ENCODE measurements at regions not wholly inside any gene's neighbourhood (a gene's known extent, or its start where the extent isn't known, plus 50 kb on each side); places are given as distances from the start of the nearest gene placed in this dataset.

GRCh38 chr6:23087471-23087870, 518.1 kb downstream of the HDGFL1 start:
- TF ChIP-seq EZH2phosphoT487 (IDR thresholded peaks at IDR 0.05; ENCODE audit: low read depth, severe bottlenecking, unreplicated experiment), result no peak
- TF ChIP-seq, protein P1, sequence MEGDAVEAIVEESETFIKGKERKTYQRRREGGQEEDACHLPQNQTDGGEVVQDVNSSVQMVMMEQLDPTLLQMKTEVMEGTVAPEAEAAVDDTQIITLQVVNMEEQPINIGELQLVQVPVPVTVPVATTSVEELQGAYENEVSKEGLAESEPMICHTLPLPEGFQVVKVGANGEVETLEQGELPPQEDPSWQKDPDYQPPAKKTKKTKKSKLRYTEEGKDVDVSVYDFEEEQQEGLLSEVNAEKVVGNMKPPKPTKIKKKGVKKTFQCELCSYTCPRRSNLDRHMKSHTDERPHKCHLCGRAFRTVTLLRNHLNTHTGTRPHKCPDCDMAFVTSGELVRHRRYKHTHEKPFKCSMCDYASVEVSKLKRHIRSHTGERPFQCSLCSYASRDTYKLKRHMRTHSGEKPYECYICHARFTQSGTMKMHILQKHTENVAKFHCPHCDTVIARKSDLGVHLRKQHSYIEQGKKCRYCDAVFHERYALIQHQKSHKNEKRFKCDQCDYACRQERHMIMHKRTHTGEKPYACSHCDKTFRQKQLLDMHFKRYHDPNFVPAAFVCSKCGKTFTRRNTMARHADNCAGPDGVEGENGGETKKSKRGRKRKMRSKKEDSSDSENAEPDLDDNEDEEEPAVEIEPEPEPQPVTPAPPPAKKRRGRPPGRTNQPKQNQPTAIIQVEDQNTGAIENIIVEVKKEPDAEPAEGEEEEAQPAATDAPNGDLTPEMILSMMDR (IDR thresholded peaks at IDR 0.05; ENCODE audit: poor library complexity), result no peak
- no peak for TF ChIP-seq EZH2 (IDR thresholded peaks at IDR 0.05; ENCODE audit: borderline replicate concordance)
- Histone ChIP-seq H3K4me1 (ENCODE audit: insufficient read depth) (no peaks in the 10 kb centered on the region), H3K27ac (no peak overlapping the region), H2AFZ (no peak overlapping the region), H4K20me1 (ENCODE audit: insufficient read depth, poor library complexity, severe bottlenecking) (no peaks in the 10 kb centered on the region), H3K9me2 (replicated peaks; ENCODE audit: insufficient read depth) (no peaks in the 10 kb centered on the region), H3K9me3 (ENCODE audit: low read depth) (no peaks in the 10 kb centered on the region), H3K4me2 (no peak overlapping the region), H3K27me3 (no peaks in the 10 kb centered on the region), H3K79me2 (no peaks in the 10 kb centered on the region), H3K36me3 (replicated peaks; ENCODE audit: insufficient read depth, low read depth) (no peaks in the 10 kb centered on the region), H3K4me3 (no peak overlapping the region)
- no peak for DNase-seq (ENCODE audit: low spot score)

DNA sequence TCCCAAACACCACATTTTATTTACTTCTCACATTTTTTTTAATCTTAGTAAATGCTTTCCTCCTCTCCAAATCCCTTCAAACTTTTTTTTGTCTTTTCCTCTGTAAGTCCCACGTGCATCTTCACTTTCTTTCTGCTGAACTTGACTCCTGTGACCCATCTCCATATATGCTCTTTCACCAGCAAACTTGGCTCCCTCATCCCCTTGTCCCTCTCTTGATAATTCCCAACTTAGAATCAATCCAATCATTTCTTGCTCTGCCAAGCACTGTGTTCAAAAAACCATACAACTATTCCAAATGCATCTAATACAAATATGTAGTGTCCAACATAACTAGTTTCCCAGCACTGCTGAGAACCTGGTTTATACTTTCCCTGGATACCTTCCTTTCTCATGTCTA, 519.4 kb downstream of the HDGFL1 start:
- no peak for DNase-seq (ENCODE audit: low spot score)
- no peak overlapping the region for H3K4me2 ChIP-seq
- WGBS (ENCODE audit: low lambda C conversion rate, missing lambda C conversion rate), result 69% methylated on average over 1 of the region's 1 CpG
- no peak overlapping the region for H3K4me3 ChIP-seq
- no peaks in the 10 kb centered on the region for H3K36me3 ChIP-seq (replicated peaks; ENCODE audit: insufficient read depth, low read depth)
- H3K27ac ChIP-seq, result no peak overlapping the region
- H3K27me3 ChIP-seq, result no peaks in the 10 kb centered on the region
- H3K79me2 ChIP-seq, result no peaks in the 10 kb centered on the region
- no peaks in the 10 kb centered on the region for H4K20me1 ChIP-seq (ENCODE audit: insufficient read depth, poor library complexity, severe bottlenecking)
- no peak overlapping the region for H2AFZ ChIP-seq
- H3K9me3 ChIP-seq (ENCODE audit: low read depth), result no peaks in the 10 kb centered on the region
- TF ChIP-seq EZH2phosphoT487 (IDR thresholded peaks at IDR 0.05; ENCODE audit: low read depth, severe bottlenecking, unreplicated experiment), result no peak
- H3K4me1 ChIP-seq (ENCODE audit: insufficient read depth), result no peaks in the 10 kb centered on the region
- H3K9me2 ChIP-seq (replicated peaks; ENCODE audit: insufficient read depth), result no peaks in the 10 kb centered on the region

GRCh38 chr6:23089981-23090380, 520.6 kb downstream of the HDGFL1 start:
- Histone ChIP-seq H3K9me2 (replicated peaks; ENCODE audit: insufficient read depth) (no peaks in the 10 kb centered on the region), H3K27ac (no peak overlapping the region), H4K20me1 (ENCODE audit: insufficient read depth, poor library complexity, severe bottlenecking) (no peaks in the 10 kb centered on the region), H3K4me2 (no peak overlapping the region), H3K9me3 (ENCODE audit: low read depth) (no peaks in the 10 kb centered on the region), H3K4me1 (ENCODE audit: insufficient read depth) (no peaks in the 10 kb centered on the region), H2AFZ (no peak overlapping the region), H3K79me2 (no peaks in the 10 kb centered on the region), H3K4me3 (no peak overlapping the region), H3K36me3 (replicated peaks; ENCODE audit: insufficient read depth, low read depth) (no peaks in the 10 kb centered on the region), H3K27me3 (no peaks in the 10 kb centered on the region)
- DNase-seq (ENCODE audit: low spot score), result no peak
- WGBS (ENCODE audit: low lambda C conversion rate, missing lambda C conversion rate), result 66% methylated on average over 5 of the region's 5 CpGs
- no peak for TF ChIP-seq EZH2phosphoT487 (IDR thresholded peaks at IDR 0.05; ENCODE audit: low read depth, severe bottlenecking, unreplicated experiment)
- TF ChIP-seq, protein P1 (IDR thresholded peaks at IDR 0.05; ENCODE audit: poor library complexity), result no peak
- TF ChIP-seq EZH2 (IDR thresholded peaks at IDR 0.05; ENCODE audit: borderline replicate concordance), result no peak

GRCh38 chr6:23091795-23092194, 522.4 kb downstream of the HDGFL1 start:
- no peak overlapping the region for H3K27ac ChIP-seq
- H3K4me1 ChIP-seq (ENCODE audit: insufficient read depth), result no peaks in the 10 kb centered on the region
- H4K20me1 ChIP-seq (ENCODE audit: insufficient read depth, poor library complexity, severe bottlenecking), result no peaks in the 10 kb centered on the region
- no peaks in the 10 kb centered on the region for H3K27me3 ChIP-seq
- no peak overlapping the region for H3K4me3 ChIP-seq
- H3K9me3 ChIP-seq (ENCODE audit: low read depth), result no peaks in the 10 kb centered on the region
- no peaks in the 10 kb centered on the region for H3K9me2 ChIP-seq (replicated peaks; ENCODE audit: insufficient read depth)
- no peak overlapping the region for H2AFZ ChIP-seq
- no peak for DNase-seq (ENCODE audit: low spot score)
- TF ChIP-seq EZH2phosphoT487 (IDR thresholded peaks at IDR 0.05; ENCODE audit: low read depth, severe bottlenecking, unreplicated experiment), result no peak
- TF ChIP-seq, protein P1 (IDR thresholded peaks at IDR 0.05; ENCODE audit: poor library complexity), result no peak
- TF ChIP-seq EZH2 (IDR thresholded peaks at IDR 0.05; ENCODE audit: borderline replicate concordance), result no peak
- no peak overlapping the region for H3K4me2 ChIP-seq
- H3K79me2 ChIP-seq, result no peaks in the 10 kb centered on the region
- no peaks in the 10 kb centered on the region for H3K36me3 ChIP-seq (replicated peaks; ENCODE audit: insufficient read depth, low read depth)
- 75% methylated on average over 3 of the region's 3 CpGs for WGBS (ENCODE audit: low lambda C conversion rate, missing lambda C conversion rate)
